Omental fat pad (tissue), 3 donors: ENCODE measurements at regions not wholly inside any gene's neighbourhood (a gene's known extent, or its start where the extent isn't known, plus 50 kb on each side); places are given as distances from the start of the nearest gene placed in this dataset.

ENCODE experiments used
- ATAC-seq: fragments of 150-250 bp; one replicate; pipeline ENCODE4 v1.9.1; 2016; ENCODE audit warnings: mild to moderate bottlenecking, moderate library complexity; ENCODE audit not compliant: low FRiP score
- DNase-seq: peaks from one replicate; pipeline ENCODE4 v3.0.0-alpha.2; 2019; ENCODE audit warnings: low spot score
- TF ChIP-seq, protein P1 (sequence below), 3 donors: fragments of 450-650 bp; IDR thresholded peaks; one replicate each; pipeline ENCODE4 v1.5.1; 2016 to 2017; ENCODE audit warnings: antibody characterized with exemption in 3 of 3, mild to moderate bottlenecking in 3 of 3, moderate library complexity in 2 of 3

DNA sequence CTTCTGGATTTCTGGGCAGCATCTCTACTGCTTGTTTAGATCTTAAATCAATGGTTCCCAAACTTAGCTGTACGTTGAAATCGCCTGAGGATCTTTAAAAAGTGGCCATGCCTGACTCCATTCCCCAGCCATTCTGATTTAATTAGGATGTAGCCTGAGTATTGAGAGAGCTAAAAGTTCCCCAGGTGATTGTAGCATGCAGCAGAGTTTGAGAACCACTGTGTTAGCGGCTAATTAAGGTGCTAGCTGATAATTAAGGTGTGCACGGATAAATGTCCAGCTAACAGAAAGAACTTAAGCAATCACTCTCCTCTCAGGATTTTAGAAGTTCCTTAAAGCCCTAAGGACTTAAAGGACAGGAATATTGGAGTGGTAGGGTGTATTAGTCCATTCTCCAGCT is 89.1 kb downstream of the NMUR2 start:
- TF ChIP-seq, protein P1, sequence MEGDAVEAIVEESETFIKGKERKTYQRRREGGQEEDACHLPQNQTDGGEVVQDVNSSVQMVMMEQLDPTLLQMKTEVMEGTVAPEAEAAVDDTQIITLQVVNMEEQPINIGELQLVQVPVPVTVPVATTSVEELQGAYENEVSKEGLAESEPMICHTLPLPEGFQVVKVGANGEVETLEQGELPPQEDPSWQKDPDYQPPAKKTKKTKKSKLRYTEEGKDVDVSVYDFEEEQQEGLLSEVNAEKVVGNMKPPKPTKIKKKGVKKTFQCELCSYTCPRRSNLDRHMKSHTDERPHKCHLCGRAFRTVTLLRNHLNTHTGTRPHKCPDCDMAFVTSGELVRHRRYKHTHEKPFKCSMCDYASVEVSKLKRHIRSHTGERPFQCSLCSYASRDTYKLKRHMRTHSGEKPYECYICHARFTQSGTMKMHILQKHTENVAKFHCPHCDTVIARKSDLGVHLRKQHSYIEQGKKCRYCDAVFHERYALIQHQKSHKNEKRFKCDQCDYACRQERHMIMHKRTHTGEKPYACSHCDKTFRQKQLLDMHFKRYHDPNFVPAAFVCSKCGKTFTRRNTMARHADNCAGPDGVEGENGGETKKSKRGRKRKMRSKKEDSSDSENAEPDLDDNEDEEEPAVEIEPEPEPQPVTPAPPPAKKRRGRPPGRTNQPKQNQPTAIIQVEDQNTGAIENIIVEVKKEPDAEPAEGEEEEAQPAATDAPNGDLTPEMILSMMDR (IDR thresholded peaks at IDR 0.05): no peak
- DNase-seq (no peak), ATAC-seq (no peak)

DNA sequence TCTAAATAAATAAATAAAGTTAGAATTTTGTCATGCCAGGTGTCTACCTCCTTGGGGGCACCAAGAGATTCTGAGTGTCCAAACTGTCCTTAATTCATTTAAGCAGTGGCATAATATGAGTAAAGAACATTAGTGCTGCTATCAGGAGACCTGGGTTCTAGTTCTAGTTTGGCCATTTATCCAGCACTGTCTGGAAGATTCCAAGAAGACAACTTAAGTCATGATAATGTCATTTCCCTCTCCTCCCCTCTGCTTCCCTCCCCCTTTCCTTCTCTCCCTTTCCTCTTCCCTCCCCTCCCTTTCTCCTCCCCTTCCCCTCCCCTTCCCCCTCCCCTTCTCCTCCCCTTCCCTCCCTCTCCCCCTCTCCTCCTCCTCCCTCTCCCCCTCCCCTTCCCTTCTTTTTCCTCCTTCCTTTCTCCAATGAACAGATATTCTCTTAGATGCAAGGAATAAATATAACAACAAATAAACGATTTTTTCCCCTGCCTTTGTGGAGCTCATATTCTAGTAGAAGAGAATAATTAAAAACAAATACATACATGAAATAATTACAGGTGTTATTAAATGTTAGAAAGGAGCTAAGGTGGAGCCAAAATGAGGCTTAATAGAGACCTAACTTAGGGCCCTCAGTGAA is 90.8 kb downstream of the NMUR2 start:
- no peak for ATAC-seq
- TF ChIP-seq, protein P1 (IDR thresholded peaks at IDR 0.05): no peak
- no peak for DNase-seq

DNA sequence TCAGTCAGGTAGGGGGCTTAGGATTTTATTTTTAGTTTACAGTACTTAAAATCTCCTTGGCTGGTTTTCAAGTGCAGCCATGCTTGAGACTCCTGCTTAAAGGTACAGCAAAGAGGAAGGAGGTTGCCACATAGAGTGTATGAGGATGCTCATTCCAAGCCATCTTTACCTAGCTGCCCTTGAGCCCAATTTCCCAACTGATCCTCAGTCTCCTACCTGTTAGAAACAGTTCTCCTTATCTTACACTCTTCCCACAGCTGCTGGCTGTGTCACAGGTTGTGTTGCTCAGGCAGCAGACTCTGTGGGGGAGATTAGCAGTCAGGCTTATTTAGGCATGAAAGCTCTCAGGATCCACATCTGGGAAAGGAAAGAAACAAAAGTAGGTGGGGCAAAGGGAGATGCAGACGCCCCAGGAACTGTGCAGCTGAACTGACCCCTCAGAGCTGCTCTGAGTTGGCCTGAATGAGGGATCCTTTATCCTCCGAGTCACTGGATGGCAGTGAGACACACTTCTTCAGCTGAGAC is 95.1 kb downstream of the NMUR2 start:
- DNase-seq (no peak), ATAC-seq (no peak)
- TF ChIP-seq, protein P1 (IDR thresholded peaks at IDR 0.05): no peak

DNA sequence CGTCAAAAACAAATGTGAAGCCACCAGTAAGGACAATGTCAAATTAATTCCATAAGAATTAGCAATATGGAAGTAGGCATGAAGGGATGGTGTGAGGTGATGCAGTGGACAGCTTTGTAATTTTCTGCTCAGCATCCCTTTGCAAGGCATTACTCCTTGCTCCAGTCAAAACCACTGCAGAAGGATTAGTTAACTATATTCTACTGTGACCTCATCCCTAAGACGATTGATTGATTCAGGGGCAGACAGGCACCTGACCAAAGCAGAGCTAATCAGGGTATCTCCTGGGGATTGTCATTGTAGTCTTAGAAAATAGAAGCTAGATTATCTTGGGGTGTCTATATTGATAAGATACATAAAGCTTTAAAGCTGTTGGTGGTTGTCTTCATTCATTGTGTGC is 98.7 kb downstream of the NMUR2 start:
- DNase-seq (no peak), ATAC-seq (no peak)
- TF ChIP-seq, protein P1 (IDR thresholded peaks at IDR 0.05): no peak

DNA sequence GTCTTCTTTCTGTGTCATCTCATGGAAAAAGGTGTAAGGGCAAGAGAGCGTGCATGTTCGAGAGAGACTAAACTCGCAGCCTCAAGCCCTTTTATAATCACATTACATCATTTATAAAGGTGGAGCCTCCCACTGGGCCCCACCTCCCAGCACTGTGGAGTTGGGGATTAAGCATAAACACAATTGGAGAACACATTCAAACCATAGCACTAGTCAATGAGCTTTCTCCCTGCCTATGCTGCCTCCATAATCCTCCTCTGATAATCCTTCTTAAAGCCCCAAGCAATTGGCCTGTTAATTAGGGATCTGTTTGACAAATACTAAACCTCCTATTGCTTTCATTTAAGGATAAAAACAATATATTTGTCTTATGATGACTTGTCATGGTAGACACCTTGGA is 99.6 kb downstream of the NMUR2 start:
- no peak for DNase-seq
- TF ChIP-seq, protein P1 (IDR thresholded peaks at IDR 0.05): no peak
- ATAC-seq: no peak

DNA sequence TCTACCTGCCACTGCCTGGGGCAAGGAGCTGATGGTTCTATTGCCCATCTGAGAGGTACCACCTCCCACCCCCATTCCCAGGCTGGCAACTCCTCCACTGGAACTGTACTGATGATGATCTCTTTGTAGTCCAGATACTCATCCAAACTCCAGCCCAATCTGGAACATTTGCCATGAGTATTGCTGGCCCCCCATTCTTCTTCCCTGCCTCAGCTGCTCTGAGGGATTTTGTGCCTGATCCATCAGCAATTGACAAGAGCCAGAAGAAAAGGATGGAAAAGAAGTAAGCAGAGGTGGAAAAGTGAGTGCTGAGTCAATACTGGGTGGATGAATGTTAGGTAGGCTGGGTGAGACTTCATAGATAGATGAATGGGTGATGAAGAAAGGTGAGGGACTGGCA is 101.2 kb downstream of the NMUR2 start:
- DNase-seq (no peak), ATAC-seq (no peak)
- TF ChIP-seq, protein P1 (IDR thresholded peaks at IDR 0.05): no peak

DNA sequence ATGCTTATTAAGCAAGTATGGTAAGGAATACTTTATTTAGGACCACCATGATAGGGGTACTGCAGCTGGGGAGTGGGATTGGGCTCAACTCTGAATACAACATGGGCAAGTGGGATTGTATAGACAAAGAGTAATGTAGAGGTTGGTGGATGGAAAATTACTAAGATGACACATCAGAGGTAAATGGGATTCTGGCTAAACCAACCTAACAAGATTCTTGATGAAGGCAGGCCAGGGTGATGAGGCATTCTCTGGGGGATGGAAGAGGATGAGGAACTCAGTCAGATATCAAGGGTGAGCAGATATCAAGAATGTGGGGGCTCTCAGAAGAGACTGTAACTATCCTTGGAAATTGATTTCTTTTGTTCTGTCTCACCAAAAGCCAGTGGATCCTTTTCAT is 107.2 kb downstream of the NMUR2 start:
- TF ChIP-seq, protein P1 (IDR thresholded peaks at IDR 0.05): no peak
- no peak for DNase-seq
- no peak for ATAC-seq
